Stimulated activated CD4-positive, alpha-beta T cell treated with anti-CD3 and anti-CD28 coated beads, Interleukin-4, amount 100 ng/mL, for 4 hours (primary cell): ENCODE measurements at regions not wholly inside any gene's neighbourhood (a gene's known extent, or its start where the extent isn't known, plus 50 kb on each side); places are given as distances from the start of the nearest gene placed in this dataset.

Experiments
- DNase-seq, 2 experiments: peaks; one replicate each; pipeline ENCODE4 v3.0.0-alpha.2; 2020

DNA sequence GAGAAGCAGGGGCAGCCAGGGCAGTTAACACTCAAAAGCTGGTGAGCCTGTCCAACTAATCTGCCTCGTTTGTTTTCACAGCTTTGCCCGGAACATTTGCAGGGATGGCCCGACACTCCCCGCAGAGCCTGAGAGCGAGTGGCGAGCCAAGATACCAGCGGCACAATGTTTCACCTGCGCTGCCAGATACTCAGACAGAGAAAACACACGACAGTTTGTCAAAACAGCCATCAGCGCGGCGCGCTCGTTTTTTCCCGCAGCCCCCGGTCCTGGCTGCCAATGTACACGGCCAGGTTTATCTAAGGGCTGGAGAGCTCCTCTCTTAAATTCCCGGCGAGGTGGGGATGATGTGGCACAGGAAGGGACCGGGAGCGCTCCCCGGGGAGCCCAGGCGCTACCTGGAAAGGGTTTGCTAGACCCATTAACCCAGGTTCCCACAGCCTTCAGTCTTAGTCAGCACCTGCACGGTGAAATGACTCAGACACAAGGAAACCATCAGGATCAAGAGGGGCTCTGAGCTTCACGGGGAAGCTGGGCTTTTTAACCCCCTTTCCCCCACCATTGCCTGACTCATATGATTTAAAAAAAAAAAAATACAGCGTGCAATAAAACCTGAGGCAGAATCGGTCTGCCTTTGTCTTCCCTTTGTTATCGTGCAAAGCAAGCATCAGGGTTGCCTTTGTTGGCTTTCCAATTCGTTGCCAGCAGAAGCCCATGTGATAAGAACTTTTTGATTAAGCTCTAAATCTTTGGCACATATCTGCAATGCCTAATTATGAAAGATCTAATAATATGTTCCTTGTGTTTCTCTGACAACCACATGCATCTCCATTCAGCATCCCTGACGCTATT, 186.2 kb downstream of the EFNB2 start:
- no peak for DNase-seq

DNA sequence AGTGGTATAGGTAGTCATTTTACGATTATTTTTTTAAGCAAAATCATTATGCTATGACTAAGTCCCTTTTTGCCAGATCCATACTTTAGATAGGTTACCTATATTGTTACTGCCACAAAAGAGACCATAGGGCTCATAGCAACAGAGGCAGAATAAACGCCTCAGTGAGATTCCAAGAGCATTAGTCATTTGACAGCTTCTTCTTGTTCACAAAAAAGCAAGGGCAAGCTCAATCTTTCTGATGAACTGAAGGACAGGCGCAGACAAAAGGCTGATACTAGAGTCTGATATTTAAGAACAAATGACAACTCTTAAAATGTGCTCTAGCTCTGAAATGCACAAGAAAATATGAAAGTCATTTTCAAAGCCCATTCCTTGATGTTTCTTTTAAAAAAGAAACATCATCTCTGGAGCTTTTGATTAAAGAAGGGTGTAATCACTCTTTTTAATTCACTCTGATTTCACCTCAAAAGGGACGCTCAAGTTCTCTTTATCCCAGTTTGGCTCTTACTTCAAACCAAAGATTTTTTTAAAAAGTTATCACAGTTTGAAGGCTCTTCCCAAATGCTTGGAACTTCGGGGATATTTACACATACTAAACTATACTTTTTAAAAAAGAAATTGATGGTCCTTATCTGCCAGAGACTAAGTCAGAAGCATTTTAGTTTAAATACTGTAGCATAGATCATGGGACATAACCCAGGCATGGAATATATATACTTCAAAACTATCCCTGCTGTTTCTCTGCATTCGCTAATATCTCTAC, 187.2 kb downstream of the EFNB2 start:
- no peak for DNase-seq

DNA sequence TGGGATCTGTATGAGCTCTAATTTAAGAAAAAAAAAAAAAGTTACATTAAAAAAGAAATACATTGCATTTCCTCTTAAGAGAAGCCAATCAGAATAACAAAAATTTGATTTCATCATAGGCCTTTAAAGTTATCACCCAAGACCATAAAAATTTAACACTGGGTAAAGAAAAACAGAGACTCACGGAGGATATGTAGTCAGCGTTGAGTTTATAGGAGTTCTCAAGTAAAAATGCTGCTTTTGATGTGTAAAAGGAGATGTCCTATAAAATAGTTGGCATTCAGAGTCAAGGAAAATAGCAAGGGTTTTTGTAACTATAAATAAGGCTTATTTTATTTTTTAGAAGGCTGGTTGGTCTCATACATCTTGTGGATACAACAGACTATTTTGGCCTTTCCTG, 191.1 kb downstream of the EFNB2 start:
- no peak for DNase-seq

DNA sequence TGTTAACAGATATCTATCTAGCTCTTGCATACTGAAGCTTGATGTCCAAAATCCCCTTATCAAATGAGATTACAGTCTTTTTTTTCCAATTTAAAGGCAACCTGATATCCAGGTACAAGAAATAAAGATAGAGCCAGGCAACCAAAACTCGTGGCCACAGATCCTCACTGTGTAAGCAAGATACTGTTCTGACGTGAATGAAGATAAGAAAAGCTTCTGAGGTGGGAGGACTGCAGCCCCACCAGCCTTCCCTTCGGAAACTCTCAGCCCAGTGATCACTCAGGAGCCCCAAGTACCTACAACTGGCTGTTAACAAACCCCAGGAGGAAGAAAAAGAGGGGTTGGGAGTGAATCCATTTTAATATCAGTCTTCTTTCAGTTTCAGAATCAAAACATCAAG, 191.6 kb downstream of the EFNB2 start:
- no peak for DNase-seq

DNA sequence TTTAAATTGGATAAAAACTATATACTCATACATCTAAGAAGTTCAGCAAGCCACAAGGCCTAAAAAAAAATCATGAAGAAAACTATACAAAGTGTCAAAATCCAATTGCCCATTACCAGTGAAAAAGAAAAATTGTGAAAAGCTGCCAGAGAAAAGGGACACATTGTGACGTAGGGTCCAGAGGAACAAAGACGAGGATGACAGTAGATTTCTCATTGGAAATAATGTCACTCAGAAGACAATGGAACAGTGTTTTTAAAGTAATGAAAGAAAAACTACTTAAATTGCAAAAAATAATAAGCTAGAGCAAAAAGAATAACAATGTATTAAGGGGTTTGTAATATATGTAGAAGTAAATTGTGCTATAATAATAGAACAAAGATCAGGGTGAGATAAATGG, 195.2 kb downstream of the EFNB2 start:
- DNase-seq: no peak

DNA sequence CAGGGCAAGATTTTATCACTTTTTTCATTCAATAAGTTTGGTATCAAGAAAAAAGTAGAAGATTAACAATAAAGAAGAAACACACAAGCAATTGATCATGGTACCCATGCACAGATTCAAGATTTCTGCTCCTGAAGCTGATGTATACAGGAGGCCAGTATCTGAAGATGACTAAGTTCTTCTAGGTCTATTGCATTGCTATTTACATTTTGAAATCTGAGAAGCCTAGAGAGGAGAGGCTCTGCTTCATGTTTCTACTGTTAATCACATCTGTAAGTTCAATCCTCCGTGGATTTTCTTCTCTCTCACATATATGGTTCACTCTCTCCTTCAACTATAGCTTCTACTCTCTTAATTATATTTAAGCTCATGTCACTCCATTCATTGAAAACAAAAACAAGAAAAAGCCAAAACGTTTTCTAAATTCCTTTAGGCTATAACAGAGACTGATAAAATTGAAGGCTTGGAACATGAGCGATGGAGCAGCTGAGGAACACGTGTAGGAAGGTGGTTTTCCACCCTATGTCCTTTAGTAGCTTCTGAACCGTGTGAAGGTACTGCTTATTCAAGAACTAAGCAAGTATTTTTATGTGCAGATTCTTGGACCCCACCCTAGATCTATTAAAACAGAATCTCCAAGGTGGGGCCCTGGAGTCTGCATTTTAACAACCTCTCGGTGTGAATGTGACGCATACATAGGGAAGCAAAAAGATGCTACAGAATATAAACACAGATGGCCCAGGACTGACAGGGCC, 198.2 kb downstream of the EFNB2 start:
- DNase-seq: no peak

DNA sequence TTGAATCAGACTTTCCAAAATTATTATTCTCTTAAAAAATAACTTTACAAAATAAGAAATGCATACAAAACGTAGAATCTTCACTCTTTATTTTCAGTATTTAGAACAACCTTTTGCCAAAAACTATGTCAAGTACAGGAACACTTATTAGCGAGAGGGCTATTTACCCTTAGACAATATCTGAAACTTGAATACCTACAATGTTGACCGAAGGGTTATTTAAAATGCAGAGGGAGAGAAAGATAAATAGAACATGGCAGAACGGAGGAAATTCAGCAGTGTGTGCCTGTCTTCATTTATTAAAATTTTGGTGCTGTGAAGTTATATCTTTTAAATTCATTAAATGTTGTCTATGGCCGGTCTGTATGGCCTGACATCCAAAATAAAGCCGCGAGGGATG, 198.8 kb downstream of the EFNB2 start:
- DNase-seq: no peak

DNA sequence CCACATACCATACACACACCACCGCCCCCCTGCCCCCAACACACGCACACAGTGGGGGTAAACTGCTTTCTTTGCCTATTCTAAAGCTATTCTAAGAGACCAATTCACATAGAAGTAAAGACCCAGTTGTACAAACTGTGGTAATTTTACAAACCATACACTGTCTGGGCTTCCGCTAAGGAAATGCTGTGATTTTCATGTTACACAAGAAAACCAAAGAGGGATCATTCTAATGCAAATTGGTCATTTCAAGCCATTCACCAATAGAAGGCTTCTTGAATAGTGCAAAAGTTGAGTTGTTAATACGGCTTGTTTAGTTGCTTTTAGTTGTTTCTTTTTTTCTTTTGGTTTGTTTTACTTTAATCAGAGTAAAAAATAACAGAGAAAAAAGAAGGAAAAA, 202.8 kb downstream of the EFNB2 start:
- DNase-seq: no peak

DNA sequence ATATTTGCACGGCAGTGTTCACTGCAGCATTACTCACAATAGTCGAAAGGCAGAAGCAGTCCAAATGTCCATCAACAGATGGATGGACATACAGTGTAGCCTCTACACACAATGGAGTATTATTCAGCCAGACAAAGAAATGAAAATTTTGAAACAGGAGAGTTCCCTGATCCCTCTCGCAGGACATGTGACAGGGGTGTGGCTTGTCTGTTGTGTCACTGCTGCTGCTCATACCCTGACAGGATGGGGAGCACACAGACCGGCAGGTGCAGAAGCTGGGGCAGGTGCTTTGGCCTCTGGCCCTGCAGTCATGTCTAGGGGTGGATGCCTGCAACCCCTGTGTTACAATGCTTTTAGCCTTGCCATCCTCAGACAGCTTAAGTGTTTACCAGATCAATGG, 204.3 kb downstream of the EFNB2 start:
- no peak for DNase-seq

DNA sequence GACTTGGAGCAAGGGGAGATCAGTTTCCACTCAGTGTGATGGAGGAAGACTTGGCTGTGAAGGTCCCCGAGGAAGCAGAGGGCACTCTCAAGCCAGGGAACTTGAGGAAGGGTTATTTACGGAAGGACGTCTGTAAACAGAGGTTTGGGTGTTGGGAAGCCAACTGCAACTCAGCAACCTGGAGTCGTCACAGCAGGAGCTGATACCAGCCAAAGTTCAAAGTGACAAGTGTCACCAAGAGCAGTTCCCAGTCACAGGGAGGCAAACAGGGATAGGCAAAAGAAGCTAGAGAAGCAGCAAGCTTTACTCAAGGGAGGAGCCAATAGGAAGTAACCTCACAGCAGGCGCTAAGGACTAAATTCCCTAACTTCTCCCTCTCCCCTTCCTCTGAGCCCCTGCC, 205.5 kb downstream of the EFNB2 start:
- no peak for DNase-seq

DNA sequence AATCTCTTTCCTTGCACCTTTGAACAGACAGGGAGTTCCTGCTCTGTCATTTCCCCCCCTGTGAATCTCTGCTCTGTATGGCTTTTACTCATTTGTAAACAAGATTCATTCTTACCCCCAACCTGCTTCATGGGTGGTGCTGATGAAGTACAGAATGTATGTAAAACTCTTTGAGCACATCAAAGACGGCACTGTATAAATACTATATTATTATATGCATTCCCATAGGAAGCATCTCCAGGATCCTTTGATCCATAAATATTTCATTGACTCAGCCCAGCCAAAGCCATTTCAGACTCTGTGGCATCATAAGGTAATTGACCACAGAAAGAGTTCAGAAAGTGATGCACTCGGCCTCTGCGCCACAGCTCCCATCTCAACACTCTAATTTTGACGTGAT, 208.7 kb downstream of the EFNB2 start:
- DNase-seq: no peak

DNA sequence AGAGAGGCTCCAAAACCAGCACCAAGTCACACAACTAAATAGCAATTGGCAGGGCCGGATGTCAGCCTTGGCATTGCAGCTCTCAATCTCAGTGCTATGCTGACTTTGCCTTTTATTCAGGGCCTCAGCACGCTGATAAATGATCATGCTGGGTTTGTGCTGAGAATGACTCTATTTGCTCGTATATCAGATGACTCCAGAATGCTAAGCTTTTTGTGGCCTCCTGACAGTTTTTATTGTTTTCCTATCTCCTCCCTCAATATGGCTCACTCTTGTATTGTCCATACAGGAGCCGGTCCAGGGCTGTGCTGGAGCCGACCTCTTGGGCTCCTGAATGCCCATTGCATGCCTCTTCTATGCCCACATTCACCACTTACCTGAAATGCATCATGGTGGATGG, 211.0 kb downstream of the EFNB2 start:
- DNase-seq: no peak

DNA sequence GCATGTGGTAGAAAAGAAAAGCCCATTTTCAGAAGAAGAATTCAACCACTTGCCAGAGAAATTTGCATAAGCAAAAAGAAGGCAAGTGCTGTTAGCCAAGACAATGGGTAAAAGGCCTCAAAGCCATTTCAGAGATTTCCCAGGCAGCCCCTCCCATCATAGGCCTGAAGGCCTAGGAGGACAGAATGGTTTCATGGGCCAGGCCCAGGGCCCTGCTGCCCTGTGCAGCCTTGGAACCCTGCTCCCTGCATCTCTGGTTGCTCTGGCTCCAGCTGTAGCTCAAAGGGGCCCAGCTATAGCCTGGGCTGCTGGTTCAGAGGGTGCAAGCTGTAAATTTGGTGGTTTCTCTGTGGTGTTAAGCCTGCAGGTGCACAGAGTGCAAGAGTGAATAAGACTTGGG, 212.8 kb downstream of the EFNB2 start:
- DNase-seq: no peak

DNA sequence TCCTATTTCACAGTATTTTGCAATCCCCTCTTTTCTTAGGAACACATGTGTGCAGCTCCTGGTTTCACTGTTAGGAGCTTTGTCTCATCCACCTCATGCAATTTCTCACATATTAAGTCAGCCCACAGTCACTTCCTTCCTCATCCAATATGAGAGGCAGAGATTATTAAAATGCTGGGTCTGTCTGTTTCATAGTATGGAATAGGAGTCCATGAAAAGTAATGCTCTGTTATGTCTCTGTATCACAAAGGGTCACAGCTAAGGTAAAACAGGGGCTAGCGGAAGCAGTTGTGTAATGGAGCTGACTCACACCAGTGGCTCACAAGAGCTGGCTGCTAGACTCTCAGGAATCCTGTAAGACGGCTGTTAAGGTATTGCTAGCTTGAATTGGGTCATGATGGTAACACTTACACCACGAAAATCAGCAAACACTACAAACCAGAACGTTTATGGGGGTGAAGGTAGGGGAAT, 216.5 kb downstream of the EFNB2 start:
- DNase-seq: no peak

DNA sequence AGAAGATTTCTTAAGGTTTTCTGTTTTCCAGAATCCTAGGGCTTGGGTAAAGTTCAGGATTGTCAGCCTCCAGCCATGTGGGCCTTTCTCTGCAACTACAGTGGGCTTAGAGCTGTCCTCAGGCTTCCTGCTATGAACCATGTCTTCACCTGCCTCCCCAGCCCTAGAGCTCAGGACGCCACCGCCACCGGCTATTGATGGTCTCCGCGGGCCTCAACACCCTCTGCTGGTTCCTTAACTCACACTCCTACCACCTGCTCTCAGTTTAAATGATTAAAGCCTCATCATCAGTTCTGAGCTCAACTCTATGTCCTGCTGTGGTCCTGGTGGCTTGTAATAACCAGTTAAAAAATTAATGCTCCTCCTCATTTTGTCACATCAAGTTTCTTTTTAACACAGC, 221.0 kb downstream of the EFNB2 start:
- DNase-seq: no peak

DNA sequence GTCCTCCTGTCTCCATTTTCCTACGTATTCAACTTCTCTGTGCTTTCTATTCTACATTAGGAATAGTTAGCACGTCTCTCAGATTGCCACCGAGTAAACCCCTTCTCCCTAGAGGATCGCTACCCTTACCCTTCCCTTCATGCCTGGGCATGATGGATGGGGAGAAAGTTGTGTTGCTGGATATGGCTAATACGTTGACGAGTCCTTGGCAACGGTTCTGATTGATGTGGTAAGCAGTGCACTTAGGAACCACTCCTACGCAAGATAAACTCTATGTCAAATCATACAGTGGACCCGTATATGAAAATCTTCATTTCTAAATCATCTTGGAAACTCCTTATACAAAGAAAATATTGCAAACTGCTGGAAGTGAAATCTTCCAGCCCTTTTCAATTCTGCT, 224.5 kb downstream of the EFNB2 start:
- no peak for DNase-seq

DNA sequence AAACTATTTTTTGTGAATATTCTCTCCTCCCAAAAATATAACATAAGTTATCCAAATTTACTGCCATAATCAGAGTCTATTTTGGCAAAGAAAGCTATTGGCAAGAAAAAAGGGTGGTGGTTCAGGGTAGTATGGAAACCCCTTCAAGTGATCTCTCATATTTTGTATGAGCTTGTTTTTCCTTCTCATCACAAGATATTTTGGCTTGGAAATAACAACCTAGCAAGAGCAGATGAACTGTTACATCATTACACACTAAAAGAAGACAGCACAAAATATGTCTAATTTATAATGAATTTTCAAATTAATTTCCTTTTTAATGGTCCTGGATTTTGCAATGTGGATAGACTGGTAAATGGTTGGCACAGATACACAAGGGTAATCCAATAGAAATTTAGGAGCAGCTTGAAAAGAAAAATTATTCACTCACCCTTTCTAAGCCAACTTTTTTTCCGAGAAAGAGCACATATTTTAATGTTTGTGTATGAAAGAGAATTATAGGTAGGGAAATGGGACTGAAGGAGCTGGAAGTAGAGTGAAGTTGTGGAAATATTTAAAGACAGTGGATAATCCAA, 225.1 kb downstream of the EFNB2 start:
- no peak for DNase-seq

DNA sequence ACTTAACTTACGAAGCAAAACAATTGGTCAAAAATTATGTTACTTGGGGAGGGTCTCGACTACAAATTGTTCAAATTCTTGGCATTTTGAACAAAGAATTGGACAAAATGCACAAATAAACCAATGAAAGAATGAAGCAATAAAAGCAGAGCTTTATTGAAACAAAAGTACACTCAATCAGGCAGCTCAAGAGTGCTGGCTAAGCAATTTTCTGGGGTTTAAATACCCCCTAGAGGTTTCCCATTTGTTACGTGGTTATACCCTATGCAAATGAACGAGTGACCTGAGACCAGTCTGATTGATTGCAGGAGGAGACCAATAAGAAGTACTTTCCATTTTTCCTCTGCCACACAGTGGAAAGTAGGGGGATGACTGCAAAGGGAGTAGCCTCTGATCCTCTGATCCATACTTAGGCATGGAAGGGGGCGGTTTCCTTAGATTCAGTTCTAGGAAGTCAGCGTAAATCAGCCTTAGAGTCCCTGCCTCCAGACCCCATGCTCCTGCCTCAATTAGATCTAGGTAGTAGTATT, 228.6 kb downstream of the EFNB2 start:
- DNase-seq: no peak

DNA sequence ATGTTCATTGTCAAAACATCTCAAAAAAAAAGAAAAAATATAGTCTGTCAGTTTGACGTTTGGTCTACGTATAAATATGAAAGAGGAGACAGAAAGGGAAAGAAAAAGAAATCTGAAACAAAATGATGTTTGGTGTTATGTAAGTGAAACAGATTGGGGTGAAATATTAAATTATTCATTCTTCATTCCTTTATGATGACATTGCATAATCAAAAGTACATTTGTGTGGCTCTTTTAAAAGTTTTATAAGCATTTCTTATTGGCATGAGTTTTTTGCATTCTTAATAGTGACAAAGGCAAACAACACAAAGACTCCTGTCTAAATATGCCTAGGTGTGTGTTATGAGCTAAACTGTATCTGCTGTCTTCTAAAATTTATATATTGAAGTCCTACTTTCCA, 232.6 kb downstream of the EFNB2 start:
- DNase-seq: no peak

DNA sequence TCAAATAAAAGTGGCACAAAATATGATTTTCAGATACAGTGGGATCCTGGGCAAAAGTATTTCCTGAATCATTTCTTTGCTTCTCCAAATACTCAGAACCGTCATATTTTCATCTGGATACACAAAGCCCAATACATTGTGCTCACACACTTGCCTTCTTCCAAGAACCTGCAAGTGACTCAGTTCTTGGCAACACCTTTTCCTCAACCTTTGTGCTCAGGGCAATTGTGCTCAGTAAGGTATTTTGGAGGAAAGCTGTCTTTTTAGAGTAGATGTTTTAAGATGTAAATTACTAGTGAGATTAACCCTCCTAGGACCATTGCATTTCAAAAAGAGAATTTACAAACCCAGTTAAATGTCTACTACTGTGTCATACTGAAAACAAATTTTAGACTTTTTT, 233.5 kb downstream of the EFNB2 start:
- no peak for DNase-seq

DNA sequence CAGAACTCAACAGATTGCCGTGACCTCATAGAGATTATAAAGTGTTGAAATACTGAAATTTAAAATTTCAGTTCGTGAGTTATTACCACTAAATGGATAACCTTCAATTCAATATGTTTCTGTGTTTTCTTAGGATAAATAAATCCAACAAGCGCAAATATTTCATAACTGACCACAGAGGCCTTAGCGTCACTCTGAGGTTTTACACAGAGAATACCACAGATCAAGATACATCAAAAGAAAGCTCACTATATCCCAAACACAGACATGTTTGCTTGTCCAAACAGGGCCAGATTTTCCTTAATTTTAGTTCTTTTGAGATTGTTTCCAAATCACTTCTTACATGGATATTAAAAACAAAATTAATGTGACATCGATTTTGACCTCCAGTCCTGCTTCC, 235.8 kb downstream of the EFNB2 start:
- no peak for DNase-seq

DNA sequence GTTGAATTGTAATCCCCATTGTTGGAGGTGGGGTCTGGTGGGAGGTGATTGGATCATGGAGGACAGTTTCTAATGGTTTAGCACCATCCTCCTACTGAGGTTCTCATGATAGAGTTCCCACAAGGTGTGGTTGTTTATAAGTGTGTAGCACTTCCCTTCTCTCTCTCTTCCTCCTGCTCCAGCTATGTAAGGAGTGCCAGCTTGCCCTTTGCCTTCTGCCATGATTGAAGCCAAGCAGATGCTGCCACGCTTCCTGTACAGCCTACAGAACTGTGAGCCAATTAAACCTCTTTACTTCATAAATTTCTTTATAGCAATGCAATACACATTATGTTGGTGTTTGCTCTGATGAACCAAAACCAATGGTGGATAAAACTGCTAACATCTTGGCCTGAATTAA, 238.2 kb downstream of the EFNB2 start:
- no peak for DNase-seq

DNA sequence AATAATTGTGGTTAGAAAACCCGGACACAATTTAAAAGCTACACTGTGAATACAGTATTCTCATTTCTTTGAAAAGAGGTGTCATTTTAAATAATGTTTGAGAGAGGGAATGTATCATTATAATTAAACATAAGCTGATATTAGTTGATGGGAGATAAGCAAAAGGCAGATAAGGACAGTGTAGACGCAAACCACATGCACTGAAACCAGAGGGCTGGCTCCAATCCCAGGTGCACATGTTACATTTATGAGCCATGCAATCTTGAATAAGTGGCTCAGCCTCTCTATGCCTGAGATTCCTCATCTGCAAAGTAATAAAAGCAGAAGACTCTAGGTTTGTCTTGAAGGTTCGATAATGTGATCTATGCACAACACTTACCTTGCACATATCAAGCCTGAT, 238.7 kb downstream of the EFNB2 start:
- no peak for DNase-seq
